NCI-H82 (cell line): ENCODE measurements at regions not wholly inside any gene's neighbourhood (a gene's known extent, or its start where the extent isn't known, plus 50 kb on each side); places are given as distances from the start of the nearest gene placed in this dataset.

Source experiments
- DNase-seq: peaks from one replicate; lab custom pipeline; 2025; lab: John Stamatoyannopoulos, UW

DNA sequence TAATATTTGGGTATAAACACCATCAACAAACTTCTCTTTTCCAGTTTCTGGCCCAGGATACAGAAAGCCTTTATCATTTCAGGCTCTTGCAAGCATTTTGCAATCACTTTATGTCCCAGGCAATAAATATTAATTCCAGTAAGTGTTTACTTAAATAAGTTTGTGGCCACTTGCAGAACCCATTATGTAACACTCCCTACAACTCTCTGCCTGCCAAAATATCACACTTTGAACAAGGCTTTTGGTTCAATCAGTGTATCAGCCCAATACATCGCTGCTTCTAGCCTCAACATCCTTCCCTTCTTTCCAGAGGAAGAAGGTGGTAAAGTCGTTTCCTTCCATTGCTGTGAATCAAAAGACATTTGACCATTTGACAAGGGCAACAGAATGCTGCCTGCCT lies 203.0 kb upstream of the USP25 start:
- DNase-seq = no peak

DNA sequence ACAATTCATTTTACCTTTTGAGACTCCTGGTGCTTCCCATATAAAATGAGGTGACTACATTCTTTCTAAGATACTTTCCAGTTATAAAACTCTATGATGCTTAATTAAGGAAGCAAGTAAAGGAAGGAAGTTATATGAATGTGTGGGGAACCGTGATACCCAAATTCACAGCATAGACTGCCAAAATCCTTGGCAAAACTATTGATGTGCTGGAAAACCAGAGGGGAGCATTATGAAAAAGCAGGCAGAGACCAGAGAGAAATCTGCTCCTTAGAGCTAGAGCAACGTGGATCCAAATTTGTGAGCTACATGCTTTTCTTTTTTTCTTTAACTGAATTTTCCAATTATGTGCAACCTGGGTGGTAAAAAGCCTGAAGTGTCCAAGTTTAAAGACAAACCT lies 201.4 kb upstream of the USP25 start:
- DNase-seq = no peak

DNA sequence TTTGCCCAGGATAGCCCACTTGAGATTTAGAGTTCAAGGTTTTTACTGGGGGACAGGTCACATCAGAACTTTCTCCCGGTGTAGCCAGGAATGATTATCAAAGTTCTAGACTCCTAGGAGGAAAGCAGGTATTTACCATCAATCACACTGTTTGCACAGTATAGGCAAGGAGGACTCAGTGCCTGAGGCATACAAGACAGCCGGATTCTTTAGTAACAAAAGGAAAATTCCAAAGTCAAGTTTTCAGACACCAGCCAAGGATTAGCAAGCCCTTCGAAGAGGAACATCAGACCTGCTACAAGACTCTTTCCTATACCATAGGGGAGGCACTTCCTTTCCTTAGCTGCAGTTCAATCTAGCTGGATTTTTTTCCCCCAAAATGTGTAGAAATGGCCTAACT lies 197.8 kb upstream of the USP25 start:
- DNase-seq = no peak

DNA sequence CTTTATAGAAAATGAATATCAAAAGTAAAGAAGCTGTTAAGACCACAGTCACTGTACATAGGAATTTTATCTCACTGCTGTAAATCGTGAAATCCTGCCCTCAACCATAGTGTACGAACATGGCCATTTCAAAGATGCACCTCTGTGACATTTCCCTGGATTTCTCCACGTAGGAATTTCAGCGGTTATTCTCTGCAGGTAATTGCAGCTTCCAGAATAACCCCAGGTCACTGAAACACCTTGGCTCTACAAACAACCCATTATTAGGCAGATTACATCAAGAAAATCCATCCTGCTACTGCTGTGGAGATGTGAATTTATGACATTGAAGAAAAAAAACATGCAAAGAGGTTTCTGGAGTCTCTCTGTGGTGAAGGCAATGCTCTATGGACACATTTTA lies 196.2 kb upstream of the USP25 start:
- no peak for DNase-seq

DNA sequence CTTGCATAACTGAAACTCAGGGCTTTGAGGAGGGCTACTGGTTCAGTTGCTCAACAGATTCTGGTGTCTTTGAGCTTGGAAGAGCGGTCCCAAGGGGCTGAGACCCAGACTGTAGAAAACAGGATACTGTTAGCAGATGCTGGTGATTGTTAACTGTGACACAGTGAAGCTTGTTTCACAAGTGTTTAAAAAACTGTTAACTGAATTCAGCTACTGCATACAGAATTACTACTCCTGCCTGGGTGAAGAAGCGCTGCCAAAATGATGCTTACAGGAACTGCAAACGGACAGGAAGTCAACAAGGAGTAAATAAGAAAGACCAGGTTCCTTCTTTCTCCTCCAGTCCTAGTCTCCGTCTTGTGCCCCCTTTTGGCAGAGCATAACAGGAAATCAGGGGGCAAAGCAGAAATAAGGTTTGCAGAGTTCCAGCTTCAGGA lies 195.3 kb upstream of the USP25 start:
- no peak for DNase-seq

DNA sequence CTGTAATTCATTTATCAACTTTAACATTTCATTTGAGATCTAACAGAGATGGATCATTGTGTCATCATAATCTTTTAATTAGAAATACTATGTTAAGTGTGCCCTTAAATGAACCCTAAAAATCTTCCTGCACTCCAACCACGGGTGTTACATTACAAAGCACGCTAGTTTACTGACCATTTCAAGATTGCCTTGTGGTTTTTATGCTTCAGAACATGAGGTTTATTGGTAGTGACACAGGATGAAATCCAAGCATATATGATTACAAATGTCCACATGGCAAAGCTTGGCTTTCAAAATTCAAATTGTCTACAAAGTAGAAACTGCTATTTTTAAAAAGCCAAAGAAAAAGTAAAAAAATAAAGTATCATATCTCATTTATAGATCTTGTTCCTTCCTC lies 190.4 kb upstream of the USP25 start:
- DNase-seq = no peak

DNA sequence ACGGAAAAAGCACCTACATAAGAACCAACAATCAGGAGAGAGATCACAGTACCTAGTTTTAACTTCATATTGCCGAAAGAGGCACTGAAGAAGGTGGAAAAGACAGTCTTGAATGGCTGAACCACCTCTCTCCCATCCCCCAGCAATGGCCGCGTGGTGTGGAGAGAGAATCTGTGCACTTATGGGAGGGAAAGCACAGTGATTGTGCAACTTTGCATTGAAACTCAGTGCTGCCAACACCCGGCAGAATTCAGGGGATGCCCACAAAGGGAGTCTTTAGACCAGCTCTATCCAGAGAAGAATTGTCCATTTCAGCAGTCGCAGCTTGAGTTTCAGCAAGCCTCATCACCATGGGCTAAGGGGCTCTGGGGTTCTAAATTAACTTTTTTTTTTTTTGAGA lies 186.3 kb upstream of the USP25 start:
- DNase-seq = no peak

DNA sequence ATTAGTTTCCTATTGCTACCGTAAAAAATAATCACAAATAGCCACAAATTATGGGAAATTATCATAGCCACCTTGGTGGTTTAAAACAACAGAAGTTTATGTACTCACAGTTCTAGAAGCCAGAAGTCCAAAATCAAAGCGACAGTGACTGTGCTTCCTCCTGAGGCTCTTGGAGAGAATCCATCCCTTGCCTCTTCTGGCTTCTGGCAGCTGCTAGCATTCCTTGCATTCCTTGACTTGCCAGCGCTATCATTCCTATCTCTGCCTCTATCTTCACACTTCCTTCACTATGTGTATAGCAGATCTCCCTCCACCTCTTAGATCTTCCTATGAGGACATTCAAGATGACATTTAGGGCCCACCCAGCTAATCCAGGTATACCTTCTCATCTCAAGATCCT lies 180.1 kb upstream of the USP25 start:
- DNase-seq = no peak

DNA sequence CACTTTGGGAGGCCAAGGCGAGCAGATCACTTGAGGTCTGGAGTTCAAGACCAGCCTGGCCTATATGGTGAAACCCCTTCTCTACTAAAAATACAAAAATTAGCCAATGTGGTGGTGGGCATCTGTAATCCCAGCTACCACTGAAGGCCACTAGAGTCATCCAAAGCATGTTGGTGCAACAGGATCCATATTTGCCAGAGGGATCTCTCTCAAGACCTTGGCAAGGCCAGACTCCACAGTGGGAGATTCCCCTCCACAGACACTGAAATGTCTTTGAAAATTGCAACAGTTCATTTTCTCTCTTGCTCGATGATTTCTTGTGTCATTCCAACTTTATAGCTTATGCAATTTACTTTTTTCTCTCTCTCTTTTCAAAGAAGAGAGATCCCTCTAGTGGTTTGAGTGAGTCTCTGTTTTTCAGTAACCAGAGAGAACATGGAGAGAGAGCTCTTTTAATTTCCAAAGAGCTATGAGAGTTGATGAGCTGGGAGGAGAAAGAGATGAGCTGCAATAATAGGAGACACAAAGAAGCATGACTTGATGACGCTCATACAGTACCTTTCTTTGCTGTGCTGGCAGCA lies 176.8 kb upstream of the USP25 start:
- DNase-seq = no peak

DNA sequence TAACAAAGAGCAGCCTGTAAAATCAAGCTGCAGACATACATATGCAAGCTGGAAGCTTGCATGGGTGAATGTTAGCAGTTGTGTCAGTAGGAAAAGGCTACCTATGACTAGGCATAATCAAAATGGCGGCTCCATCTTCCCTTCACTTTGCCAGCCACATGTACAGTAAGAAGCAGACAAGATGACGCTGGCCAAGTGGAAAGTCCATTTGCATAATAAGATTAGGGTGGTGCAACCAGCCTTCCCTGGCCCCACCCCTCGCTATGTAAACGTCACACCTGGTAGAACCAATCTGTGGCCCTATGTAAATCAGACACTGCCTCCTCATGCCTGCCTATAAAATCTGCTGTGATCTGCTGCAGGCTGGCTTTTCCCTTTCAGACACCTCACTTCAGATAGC lies 171.9 kb upstream of the USP25 start:
- DNase-seq = peak; percentile 94

DNA sequence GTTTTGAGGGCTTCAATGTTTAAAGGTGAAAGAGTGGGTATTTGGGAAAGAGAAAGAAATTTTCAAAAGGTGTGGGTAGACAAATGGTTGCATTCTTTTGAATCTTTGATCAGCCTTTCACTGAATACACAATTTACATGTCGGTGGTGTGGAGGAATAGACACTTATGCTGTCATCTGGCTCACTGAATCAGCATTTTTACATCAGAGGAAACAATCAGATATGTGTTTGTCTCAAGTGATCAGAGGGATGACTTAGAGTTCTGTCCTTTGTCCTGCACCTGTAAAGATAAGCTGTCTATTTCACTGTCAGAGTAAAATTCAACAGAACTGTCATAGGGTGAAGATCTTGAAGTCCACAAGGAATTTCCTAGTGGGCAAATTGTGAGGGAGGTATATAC lies 170.9 kb upstream of the USP25 start:
- no peak for DNase-seq

DNA sequence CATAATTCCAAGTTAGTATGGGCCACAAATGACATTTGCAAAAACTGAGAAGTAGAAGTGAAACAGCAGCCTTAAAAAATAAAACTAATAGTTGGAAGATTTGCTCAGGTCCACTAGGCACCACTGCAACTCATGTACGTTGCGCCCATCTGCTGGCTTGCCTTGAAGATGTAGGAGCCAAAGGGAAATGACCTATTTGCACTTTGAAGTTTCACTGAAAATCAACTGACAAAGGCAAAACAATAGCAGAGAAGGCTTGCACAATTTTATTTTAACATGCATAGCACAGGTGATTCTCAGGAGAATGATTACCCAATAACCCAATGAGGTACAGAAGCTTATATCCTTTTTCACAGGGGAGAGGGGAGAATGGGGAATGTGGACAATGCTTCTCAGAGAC lies 170.1 kb upstream of the USP25 start:
- no peak for DNase-seq

DNA sequence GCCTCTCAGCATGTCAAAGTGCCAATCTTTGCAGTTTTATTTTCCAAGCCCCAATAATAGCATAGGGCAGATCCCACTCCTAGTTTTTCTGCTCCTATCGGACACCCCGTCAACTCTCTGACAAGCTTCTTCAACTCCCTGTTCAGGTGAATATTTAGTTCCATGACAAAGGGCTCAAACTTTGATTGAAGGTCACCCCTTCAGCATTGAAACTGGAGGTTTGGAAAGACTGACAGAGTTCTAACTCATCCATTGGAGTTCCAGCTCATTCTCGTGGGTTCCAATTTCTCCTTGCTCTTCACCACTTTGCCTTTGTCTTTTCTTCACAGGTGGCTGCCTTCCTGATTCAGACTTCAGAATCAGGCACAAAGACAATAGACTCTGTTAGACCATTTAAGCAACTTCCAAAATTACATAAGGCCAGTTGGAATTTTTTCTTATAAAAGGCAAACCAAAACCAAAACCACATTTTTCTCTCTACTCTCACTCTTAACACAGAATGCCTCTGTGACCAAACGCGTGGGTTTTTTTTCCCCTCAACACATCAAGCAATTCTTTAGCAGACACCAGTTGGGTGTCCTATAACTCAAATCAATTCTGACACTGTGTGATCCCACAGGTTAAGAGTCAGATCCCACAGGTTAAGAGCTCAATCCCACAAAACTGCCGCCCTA lies 169.3 kb upstream of the USP25 start:
- DNase-seq = no peak

DNA sequence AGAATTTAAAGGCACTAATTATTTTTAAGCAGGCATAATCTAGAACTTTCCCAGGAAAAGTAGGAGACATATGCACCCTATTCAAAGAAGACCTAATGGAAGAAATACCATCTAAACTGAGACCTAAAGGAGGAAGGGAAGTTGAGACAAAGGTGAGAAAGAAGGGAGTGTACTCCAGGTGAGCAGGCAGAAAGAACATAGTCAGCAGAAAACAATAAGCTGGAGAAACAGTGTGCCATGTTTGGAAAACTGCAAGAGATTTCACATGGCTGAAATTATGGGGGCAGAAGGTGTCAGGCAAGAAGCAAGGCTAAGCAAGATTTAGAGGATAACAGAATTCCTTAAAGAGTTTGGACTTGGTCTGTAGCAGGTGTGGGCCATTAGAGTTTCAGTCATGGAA lies 167.0 kb upstream of the USP25 start:
- no peak for DNase-seq

DNA sequence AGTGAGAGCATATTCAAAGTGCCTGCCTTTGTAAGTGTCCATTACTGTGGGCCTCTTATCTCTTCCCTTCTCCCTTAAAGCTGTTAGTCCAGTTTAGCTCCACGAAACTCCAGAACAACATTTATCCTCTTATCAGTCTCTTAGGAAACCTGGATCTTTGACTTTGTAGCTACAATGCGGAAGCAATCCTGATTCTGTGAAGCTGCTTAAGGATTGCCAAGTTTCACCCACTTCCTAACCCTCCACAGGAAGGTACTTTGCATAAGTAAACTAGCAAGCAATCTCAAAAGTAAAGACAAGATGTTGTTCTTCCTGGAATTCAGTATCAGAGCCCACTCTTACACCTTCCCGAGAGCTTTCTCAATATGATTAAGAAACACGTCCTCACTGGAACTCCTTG lies 164.9 kb upstream of the USP25 start:
- DNase-seq = peak; percentile 6

DNA sequence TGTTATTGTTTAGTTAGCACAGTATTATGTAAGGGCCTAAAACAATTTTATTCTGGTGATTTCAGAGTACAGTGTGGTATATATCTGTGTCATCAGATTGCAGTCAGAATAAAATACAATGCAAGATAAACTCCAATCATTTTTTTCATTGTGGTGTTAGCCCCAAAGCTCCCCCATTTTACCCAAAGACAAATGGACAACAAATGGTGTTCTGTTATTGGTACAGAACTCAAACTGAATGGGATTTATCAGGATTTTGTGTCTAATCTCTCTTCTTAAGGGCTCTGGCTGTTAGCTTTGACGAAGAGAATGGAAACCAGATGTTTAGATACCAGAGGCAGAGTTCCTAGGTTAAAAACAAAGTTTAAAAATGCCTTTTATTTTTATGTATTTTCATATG lies 163.1 kb upstream of the USP25 start:
- peak; percentile 52 for DNase-seq

DNA sequence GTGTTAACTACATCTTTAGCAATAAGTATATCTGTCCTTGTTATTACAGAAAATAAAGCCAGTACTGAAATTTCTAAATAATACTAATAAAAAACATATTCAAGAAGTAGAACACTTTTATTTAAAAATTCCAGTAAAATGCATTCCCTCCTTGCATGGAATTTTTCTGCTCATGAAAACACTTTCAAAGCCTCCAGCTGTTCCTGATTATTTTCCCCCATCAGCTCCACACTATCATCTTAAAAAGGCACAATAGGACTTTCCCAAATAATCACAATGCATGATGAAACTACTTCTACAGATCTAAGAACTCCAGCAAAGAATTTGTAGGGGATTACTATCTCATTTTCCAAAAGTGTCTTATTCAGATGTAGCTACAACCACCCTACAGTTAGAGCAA lies 162.6 kb upstream of the USP25 start:
- DNase-seq = no peak

DNA sequence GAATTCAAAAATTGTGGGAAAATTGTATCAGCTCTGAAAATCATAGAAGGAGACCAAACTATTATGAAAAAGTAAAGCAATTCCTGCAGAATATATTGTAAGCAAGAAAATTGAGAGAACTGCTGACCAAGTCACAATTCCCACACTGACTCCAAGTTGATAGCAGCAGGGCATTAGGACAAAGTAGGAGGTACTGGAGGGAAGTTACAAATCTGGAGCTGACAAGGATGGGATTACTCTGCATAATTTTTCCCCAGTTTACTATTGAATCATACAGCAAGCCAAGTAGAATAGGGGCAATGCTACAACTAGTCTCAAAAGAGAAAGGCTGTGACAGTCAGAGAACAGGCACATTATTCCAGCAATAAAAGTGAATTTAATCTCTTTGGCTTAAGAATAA lies 161.3 kb upstream of the USP25 start:
- DNase-seq = no peak

DNA sequence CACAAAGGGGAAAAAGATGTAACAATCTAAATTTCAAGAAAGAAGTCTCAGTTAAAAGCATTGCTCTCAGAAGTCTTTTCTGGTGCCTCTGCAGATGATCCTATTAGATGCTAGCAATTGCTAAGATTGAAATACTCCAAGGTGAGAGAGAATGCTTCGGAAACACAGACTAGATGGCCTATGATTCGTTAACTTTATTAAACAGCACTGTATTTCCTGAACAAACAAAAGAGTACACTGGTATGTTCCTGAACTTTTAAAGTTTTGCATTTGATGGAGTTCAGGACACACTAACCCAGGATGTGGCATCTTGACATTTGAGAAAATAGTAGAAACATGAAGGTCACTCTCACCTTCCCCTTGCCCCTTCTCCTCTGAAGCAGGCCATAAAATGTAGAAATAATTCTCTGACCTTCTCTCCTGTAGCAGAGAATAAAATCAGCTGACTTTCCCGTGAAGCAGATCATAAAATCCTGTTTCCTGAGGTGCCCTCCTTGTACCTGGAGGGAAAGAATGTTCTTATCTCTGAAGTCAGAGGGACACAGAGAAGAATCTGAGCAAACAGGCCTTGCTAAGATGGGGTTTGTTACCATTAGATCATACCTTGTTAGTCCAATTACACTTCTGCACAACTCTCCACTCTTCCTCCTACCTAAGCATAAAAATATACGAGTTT lies 142.9 kb upstream of the USP25 start:
- DNase-seq = no peak

DNA sequence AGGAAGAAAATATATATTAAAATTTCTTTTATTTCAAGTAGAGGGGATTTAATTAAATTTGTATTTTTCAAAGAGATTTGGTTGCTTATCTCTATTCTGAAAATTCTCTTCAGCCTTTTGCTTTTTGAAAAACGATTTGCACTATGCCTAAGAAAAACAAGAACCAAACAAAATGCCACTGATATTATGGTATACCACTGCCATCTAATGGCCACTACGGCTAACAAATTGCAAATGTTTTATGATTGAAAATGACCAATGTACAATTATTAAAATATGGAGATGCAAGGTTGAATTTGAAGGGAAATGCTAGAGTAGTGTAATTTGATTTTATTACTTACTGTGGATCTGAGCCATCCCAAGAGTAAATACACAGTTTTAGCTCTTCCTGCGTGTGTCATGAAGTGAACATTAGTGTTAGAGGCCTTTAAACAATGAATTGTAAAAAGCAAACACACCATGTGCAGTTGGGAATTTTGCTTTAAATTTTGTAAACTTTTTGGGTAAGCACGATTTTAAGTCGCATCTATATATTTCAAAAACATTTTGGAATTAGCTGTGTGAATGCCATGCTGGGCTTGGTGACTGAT lies 137.4 kb upstream of the USP25 start:
- DNase-seq = peak; percentile 54

DNA sequence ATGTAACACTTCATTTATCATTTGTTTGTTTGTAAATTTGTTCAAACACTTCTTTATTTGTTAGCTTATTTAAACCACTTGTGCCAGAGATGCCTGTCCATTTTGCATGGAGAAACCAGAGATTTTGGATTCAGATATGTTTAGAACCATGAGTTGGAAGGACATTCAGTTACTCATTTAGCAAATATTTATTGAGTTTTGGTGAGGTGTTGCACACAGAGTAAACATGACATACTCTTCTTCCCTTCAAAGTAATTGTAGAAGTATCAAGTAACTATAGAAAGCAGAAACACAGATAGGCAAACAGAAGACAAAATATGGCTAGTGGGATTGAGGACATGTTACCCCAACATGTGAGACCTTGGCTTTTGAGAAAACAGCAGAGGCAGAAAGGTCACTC lies 136.8 kb upstream of the USP25 start:
- DNase-seq = no peak

DNA sequence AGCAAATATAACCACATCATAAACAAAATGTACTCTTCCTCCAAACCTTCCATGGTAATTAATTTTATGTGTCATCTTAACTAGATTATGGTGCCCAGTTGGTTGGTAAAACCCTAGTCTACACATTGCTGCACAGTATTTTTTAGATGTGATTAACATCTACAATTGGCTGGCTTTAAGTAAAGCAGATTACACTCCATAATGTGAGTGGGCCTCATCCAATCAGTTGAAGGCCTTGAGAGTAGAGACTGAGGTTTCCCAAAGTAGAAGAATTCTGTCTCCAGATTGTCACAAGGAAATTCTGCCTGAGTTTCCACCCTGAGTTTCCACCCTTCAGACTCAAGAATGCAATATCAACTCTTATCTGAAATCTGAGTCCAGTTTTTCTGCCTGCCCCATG lies 128.4 kb upstream of the USP25 start:
- DNase-seq = peak; percentile 47

DNA sequence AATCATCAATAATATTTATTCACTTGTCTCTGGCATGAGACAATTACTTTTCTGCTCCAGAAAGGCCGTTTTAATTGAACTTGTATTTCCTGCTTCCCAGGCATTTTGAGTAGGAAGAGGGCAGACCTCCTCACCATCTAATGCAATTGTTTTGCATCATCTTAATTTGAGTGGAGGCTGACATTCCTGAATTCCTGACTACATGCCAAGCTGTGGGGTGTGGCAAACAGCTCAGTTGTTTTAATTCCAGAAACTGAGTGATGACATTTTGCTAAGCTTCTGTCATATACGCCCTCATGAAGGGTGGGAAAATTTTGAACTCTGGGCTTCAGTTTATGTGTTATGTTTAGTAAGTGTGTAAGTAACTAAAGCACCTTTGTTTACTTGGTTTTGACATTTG lies 125.4 kb upstream of the USP25 start:
- no peak for DNase-seq
